HCT116 (cell line): ENCODE measurements at regions not wholly inside any gene's neighbourhood (a gene's known extent, or its start where the extent isn't known, plus 50 kb on each side); places are given as distances from the start of the nearest gene placed in this dataset.

Source experiments
- CTCF ChIP-seq, 3 experiments: fragments of 200-600 bp in 1 of 3; sonication (generic) in 1 of 3; IDR thresholded peaks in 2 of 3; conservative IDR thresholded peaks in 1 of 3; 2 replicates each; pipeline ENCODE4 v1.5.1; 2012 to 2017; ENCODE audit warnings: low read depth in 2 of 3, low read length in 2 of 3, antibody characterized with exemption in 1 of 3, borderline replicate concordance in 1 of 3, control low read depth in 1 of 3, mild to moderate bottlenecking in 1 of 3, mixed read lengths in 1 of 3, mixed run types in 1 of 3, moderate library complexity in 1 of 3; ENCODE audit not compliant: insufficient read depth in 1 of 3
- JUND ChIP-seq: IDR thresholded peaks from 2 replicates; pipeline ENCODE4 v1.6.1; 2012
- POLR2AphosphoS5 ChIP-seq: IDR thresholded peaks from 2 replicates; pipeline ENCODE4 v1.6.1; 2011; ENCODE audit warnings: mild to moderate bottlenecking, low read depth, low read length, moderate library complexity
- RAD21 ChIP-seq: IDR thresholded peaks from 2 replicates; pipeline ENCODE4 v1.6.1; 2012; ENCODE audit warnings: low read depth, mild to moderate bottlenecking
- SRF ChIP-seq: IDR thresholded peaks from 2 replicates; pipeline ENCODE4 v1.6.1; 2012; ENCODE audit warnings: low read depth
- YY1 ChIP-seq: IDR thresholded peaks from 2 replicates; pipeline ENCODE4 v1.6.1; 2011; ENCODE audit warnings: low read length, low read depth, moderate library complexity, mild to moderate bottlenecking; ENCODE audit not compliant: insufficient replicate concordance; ENCODE audit errors: extremely low read depth
- TF ChIP-seq, protein P1 (sequence below): IDR thresholded peaks from 2 replicates; pipeline ENCODE4 v1.6.1; 2012

GRCh38 chr2:31810200-31810917 is 200.4 kb downstream of the MEMO1 start:
- TF ChIP-seq JUND (no peak), YY1 (no peak), RAD21 (no peak), CTCF (IDR thresholded peaks at IDR 0.05 in 2 of 3, conservative IDR thresholded peaks at IDR 0.05 in 1 of 3; ENCODE audit: borderline replicate concordance in 1 of 3, insufficient read depth in 1 of 3, low read depth in 2 of 3, low read length in 2 of 3) (no peak), SRF (no peak), POLR2AphosphoS5 (no peak)
- TF ChIP-seq, protein P1, sequence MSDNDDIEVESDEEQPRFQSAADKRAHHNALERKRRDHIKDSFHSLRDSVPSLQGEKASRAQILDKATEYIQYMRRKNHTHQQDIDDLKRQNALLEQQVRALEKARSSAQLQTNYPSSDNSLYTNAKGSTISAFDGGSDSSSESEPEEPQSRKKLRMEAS, result no peak
